ENCODE measurements at regions not wholly inside any gene's neighbourhood (a gene's known extent, or its start where the extent isn't known, plus 50 kb on each side); places are given as distances from the start of the nearest gene placed in this dataset.

- ATAC-seq (no peak), DNase-seq (no peak)
- Histone ChIP-seq H3K36me3 (no peaks in the 10 kb centered on the region), H3K27ac (no peak overlapping the region), H3K4me3 (no peak overlapping the region), H3K4me1 (no peaks in the 10 kb centered on the region), H3K27me3 (no peaks in the 10 kb centered on the region), H3K9me3 (peaks cover 0 to 15% (median 7%) of the 10 kb centered on the region in 11 donors)
- WGBS, 2 donors = 42 to 43% methylated on average over 2 of the region's 2 CpGs
- no peak for TF ChIP-seq CTCF (IDR thresholded peaks at IDR 0.05)
- intact Hi-C loops (cut with DNase I) = no loop called here
These were observed 187.5 kb upstream of the MAP2 start for GRCh38 chr2:209236377-209236776.

GRCh38 chr2:209238765-209239584, 184.9 kb upstream of the MAP2 start:
- DNase-seq = no peak
- peaks cover 0 to 27% (median 13%) of the 10 kb centered on the region in 11 donors for H3K9me3 ChIP-seq
- intact Hi-C loops (cut with DNase I) = no loop called here
- H3K27ac ChIP-seq = no peak overlapping the region
- H3K4me3 ChIP-seq = no peak overlapping the region
- no peaks in the 10 kb centered on the region for H3K36me3 ChIP-seq
- no peaks in the 10 kb centered on the region for H3K4me1 ChIP-seq
- ATAC-seq = no peak
- no peak for TF ChIP-seq CTCF (IDR thresholded peaks at IDR 0.05)
- H3K27me3 ChIP-seq = no peaks in the 10 kb centered on the region
- WGBS, 2 donors = 48 to 55% methylated on average over 3 of the region's 3 CpGs

GRCh38 chr2:209239585-209239938, 184.3 kb upstream of the MAP2 start:
- no peak overlapping the region for H3K4me3 ChIP-seq
- peaks cover 0 to 31% (median 13%) of the 10 kb centered on the region in 11 donors for H3K9me3 ChIP-seq
- H3K4me1 ChIP-seq = no peaks in the 10 kb centered on the region
- no peaks in the 10 kb centered on the region for H3K36me3 ChIP-seq
- no peaks in the 10 kb centered on the region for H3K27me3 ChIP-seq
- DNase-seq (no peak), ATAC-seq (no peak)
- no peak for TF ChIP-seq CTCF (IDR thresholded peaks at IDR 0.05)
- WGBS, 2 donors = 34 to 36% methylated on average over 2 of the region's 2 CpGs
- no peak overlapping the region for H3K27ac ChIP-seq
- intact Hi-C loops (cut with DNase I) = no loop called here

- H3K27ac ChIP-seq = no peak overlapping the region
- peaks cover 0 to 31% (median 13%) of the 10 kb centered on the region in 11 donors for H3K9me3 ChIP-seq
- no peaks in the 10 kb centered on the region for H3K36me3 ChIP-seq
- no peak for ATAC-seq
- no peak for DNase-seq
- TF ChIP-seq CTCF (IDR thresholded peaks at IDR 0.05) = no peak
- no peaks in the 10 kb centered on the region for H3K27me3 ChIP-seq
- WGBS, 2 donors = 0 to 81% methylated on average over 1 of the region's 1 CpG
- intact Hi-C loops (cut with DNase I) = no loop called here
- H3K4me1 ChIP-seq = no peaks in the 10 kb centered on the region
- H3K4me3 ChIP-seq = no peak overlapping the region
These were observed 183.6 kb upstream of the MAP2 start for GRCh38 chr2:209240204-209240603.

Measured in heart right ventricle (tissue), 16 donors.